A673 (cell line): ENCODE measurements at regions not wholly inside any gene's neighbourhood (a gene's known extent, or its start where the extent isn't known, plus 50 kb on each side); places are given as distances from the start of the nearest gene placed in this dataset.

ENCODE experiments used
- BruUV-seq: library from RNA; stranded (reverse); fragments of 400-500 nt; replicated peaks from 2 replicates; lab custom pipeline; 2021; lab: Mats Ljungman, UMichigan
- CTCF ChIA-PET: fragments of 300-600 bp; sonication (Branson Sonifier 250); formaldehyde crosslinking; loops from one replicate; lab custom pipeline; 2022; ENCODE audit warnings: antibody characterized with exemption; lab: Charles Lee
- POLR2A ChIA-PET: fragments of 300-600 bp; sonication (Branson Sonifier 250); formaldehyde crosslinking; loops from one replicate; lab custom pipeline; 2022; ENCODE audit warnings: antibody characterized with exemption; ENCODE audit not compliant: low non-redundant PET; lab: Charles Lee
- DNase-seq: peaks from one replicate; pipeline ENCODE4 v3.0.0-alpha.2; 2015; ENCODE audit warnings: low spot score
- H3K27ac ChIP-seq: fragments of 200-600 bp; sonication (generic); 2 replicates; pipeline ENCODE4 v1.5.1; 2016; ENCODE audit warnings: mixed run types, low read depth, mild to moderate bottlenecking, mixed read lengths, antibody characterized with exemption, low read length; ENCODE audit not compliant: poor library complexity, severe bottlenecking
- H3K27me3 ChIP-seq: fragments of 200-600 bp; sonication (generic); replicated peaks from 2 replicates; pipeline ENCODE4 v1.6.1; 2017; ENCODE audit warnings: mixed run types, low read depth, mild to moderate bottlenecking, mixed read lengths, antibody characterized with exemption, low read length; ENCODE audit not compliant: insufficient read depth, poor library complexity
- H3K36me3 ChIP-seq: fragments of 200-600 bp; sonication (generic); 2 replicates; pipeline ENCODE4 v1.6.1; 2016; ENCODE audit warnings: mixed run types, mild to moderate bottlenecking, mixed read lengths, antibody characterized with exemption, low read length; ENCODE audit not compliant: insufficient read depth, poor library complexity, severe bottlenecking
- H3K4me1 ChIP-seq: fragments of 200-600 bp; sonication (generic); 2 replicates; pipeline ENCODE4 v1.6.1; 2017; ENCODE audit warnings: mixed run types, mild to moderate bottlenecking, mixed read lengths, antibody characterized with exemption, low read length; ENCODE audit not compliant: insufficient read depth, poor library complexity, severe bottlenecking
- H3K4me3 ChIP-seq: fragments of 200-600 bp; sonication (generic); 2 replicates; pipeline ENCODE4 v1.5.1; 2016; ENCODE audit warnings: low read depth, mixed run types, mild to moderate bottlenecking, mixed read lengths, low read length; ENCODE audit not compliant: poor library complexity, severe bottlenecking
- H3K9me3 ChIP-seq: fragments of 200-600 bp; sonication (generic); 2 replicates; pipeline ENCODE4 v1.6.1; 2016; ENCODE audit warnings: mixed run types, low read depth, mild to moderate bottlenecking, mixed read lengths, antibody characterized with exemption, low read length; ENCODE audit not compliant: poor library complexity, severe bottlenecking
- CTCF ChIP-seq: fragments of 300-800, 200-600 bp; sonication (generic); conservative IDR thresholded peaks from 2 replicates; pipeline ENCODE4 v1.5.1; 2017; ENCODE audit warnings: low read depth, mild to moderate bottlenecking, antibody characterized with exemption, low read length, moderate library complexity, mixed read lengths
- EZH2 ChIP-seq: fragments of 200-600 bp; sonication (generic); IDR thresholded peaks from 2 replicates; pipeline ENCODE4 v1.6.1; 2017; ENCODE audit warnings: borderline replicate concordance, low read depth, mild to moderate bottlenecking, mixed read lengths, antibody characterized with exemption, low read length; ENCODE audit not compliant: poor library complexity, severe bottlenecking
- intact Hi-C: fragments of 100-400 bp; cut with micrococcal nuclease; formaldehyde crosslinking; loops from one replicate; pipeline ENCODE4 v1.10.0; 2022; ENCODE audit not compliant: unreplicated experiment

- H3K27me3 ChIP-seq: no peaks in the 10 kb centered on the region
- H3K4me1 ChIP-seq: no peaks in the 10 kb centered on the region
- no peak overlapping the region for H3K4me3 ChIP-seq
- H3K36me3 ChIP-seq: no peaks in the 10 kb centered on the region
- H3K27ac ChIP-seq: no peak overlapping the region
- TF ChIP-seq CTCF: no peak
- no peak for TF ChIP-seq EZH2
- no peaks in the 10 kb centered on the region for H3K9me3 ChIP-seq
- DNase-seq: no peak
- ChIA-PET POLR2A (no interaction called here), CTCF (no interaction called here)
- BruUV-seq: no TSS peak
- intact Hi-C loops: no loop called here
Observed at GRCh38 chr7:113383638-113384037, 265.3 kb upstream of the SMIM30 start.

GRCh38 chr7:113379746-113380145 is 261.4 kb upstream of the SMIM30 start:
- Histone ChIP-seq H3K9me3 (no peaks in the 10 kb centered on the region), H3K4me3 (no peak overlapping the region), H3K27me3 (no peaks in the 10 kb centered on the region), H3K27ac (no peak overlapping the region), H3K4me1 (no peaks in the 10 kb centered on the region), H3K36me3 (no peaks in the 10 kb centered on the region)
- TF ChIP-seq CTCF: no peak
- no peak for TF ChIP-seq EZH2
- ChIA-PET POLR2A (no interaction called here), CTCF (no interaction called here)
- no TSS peak for BruUV-seq
- intact Hi-C loops: no loop called here
- DNase-seq: no peak

GRCh38 chr7:113374955-113375354 is 256.6 kb upstream of the SMIM30 start:
- intact Hi-C loops: no loop called here
- Histone ChIP-seq H3K27ac (no peak overlapping the region), H3K4me3 (no peak overlapping the region), H3K9me3 (no peaks in the 10 kb centered on the region), H3K4me1 (no peaks in the 10 kb centered on the region), H3K36me3 (no peaks in the 10 kb centered on the region), H3K27me3 (no peaks in the 10 kb centered on the region)
- BruUV-seq: no TSS peak
- TF ChIP-seq EZH2 (no peak), CTCF (no peak)
- POLR2A ChIA-PET: no interaction called here
- CTCF ChIA-PET: no interaction called here
- no peak for DNase-seq
